Testis (tissue), 2 donors: ENCODE measurements at regions not wholly inside any gene's neighbourhood (a gene's known extent, or its start where the extent isn't known, plus 50 kb on each side); places are given as distances from the start of the nearest gene placed in this dataset.

ENCODE experiments used
- POLR2A ChIP-seq: fragments of 450-650 bp; IDR thresholded peaks from one replicate; pipeline ENCODE4 v1.6.1; 2017; ENCODE audit warnings: antibody characterized with exemption, mild to moderate bottlenecking, moderate library complexity
- TF ChIP-seq, protein P1 (sequence below), 3 experiments: fragments of 450-650 bp in 2 of 3; fragments of 200-600 bp in 1 of 3; sonication (generic) in 1 of 3; IDR thresholded peaks; one replicate each; pipeline ENCODE4 v1.5.1; 2016 to 2019; ENCODE audit warnings: antibody characterized with exemption in 3 of 3, mild to moderate bottlenecking in 2 of 3, moderate library complexity in 1 of 3

- TF ChIP-seq POLR2A = no peak
- TF ChIP-seq, protein P1, sequence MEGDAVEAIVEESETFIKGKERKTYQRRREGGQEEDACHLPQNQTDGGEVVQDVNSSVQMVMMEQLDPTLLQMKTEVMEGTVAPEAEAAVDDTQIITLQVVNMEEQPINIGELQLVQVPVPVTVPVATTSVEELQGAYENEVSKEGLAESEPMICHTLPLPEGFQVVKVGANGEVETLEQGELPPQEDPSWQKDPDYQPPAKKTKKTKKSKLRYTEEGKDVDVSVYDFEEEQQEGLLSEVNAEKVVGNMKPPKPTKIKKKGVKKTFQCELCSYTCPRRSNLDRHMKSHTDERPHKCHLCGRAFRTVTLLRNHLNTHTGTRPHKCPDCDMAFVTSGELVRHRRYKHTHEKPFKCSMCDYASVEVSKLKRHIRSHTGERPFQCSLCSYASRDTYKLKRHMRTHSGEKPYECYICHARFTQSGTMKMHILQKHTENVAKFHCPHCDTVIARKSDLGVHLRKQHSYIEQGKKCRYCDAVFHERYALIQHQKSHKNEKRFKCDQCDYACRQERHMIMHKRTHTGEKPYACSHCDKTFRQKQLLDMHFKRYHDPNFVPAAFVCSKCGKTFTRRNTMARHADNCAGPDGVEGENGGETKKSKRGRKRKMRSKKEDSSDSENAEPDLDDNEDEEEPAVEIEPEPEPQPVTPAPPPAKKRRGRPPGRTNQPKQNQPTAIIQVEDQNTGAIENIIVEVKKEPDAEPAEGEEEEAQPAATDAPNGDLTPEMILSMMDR (IDR thresholded peaks at IDR 0.05) = no peak
Measured at GRCh38 chr12:93020631-93021597, 91.8 kb upstream of the EEA1 start.
